Endodermal cell (in vitro differentiated cells): ENCODE measurements at regions not wholly inside any gene's neighbourhood (a gene's known extent, or its start where the extent isn't known, plus 50 kb on each side); places are given as distances from the start of the nearest gene placed in this dataset.
A peak's percentile ranks its signal among the peaks of the same experiment; 100 is the strongest.

Experiments
- DNase-seq: peaks from one replicate; pipeline ENCODE4 v3.0.0-alpha.2; 2017
- H3K27ac ChIP-seq: 2 replicates; pipeline ENCODE4 v1.5.1; 2013; ENCODE audit warnings: mild to moderate bottlenecking, low read depth, low read length, moderate library complexity
- H3K27me3 ChIP-seq: 2 replicates; pipeline ENCODE4 v1.6.1; 2013; ENCODE audit warnings: mild to moderate bottlenecking, low read length, moderate library complexity; ENCODE audit not compliant: insufficient read depth, control insufficient read depth, poor library complexity, severe bottlenecking
- H3K36me3 ChIP-seq: 2 replicates; pipeline ENCODE4 v1.7.0; 2013; ENCODE audit warnings: mild to moderate bottlenecking, low read length, moderate library complexity; ENCODE audit not compliant: control insufficient read depth, insufficient read depth
- H3K4me1 ChIP-seq: one replicate; pipeline ENCODE4 v1.7.0; 2013; ENCODE audit warnings: low read length; ENCODE audit not compliant: control insufficient read depth, insufficient read depth
- H3K4me3 ChIP-seq: 2 replicates; pipeline ENCODE4 v1.5.1; 2013; ENCODE audit warnings: mild to moderate bottlenecking, low read length, moderate library complexity
- H3K9ac ChIP-seq: 2 replicates; pipeline ENCODE4 v1.6.1; 2013; ENCODE audit warnings: mild to moderate bottlenecking, low read length, moderate library complexity; ENCODE audit not compliant: poor library complexity, severe bottlenecking; ENCODE audit errors: extremely low read depth
- H3K9me3 ChIP-seq: 2 replicates; pipeline ENCODE4 v1.6.1; 2013; ENCODE audit warnings: mild to moderate bottlenecking, low read length, moderate library complexity; ENCODE audit not compliant: control insufficient read depth
- H3K27ac Mint-ChIP-seq: 2 replicates; pipeline ENCODE4 v1.8.0; 2020; ENCODE audit warnings: mixed read lengths
- H3K27me3 Mint-ChIP-seq: 2 replicates; pipeline ENCODE4 v1.8.0; 2021; ENCODE audit warnings: mild to moderate bottlenecking, mixed read lengths; ENCODE audit not compliant: insufficient read depth
- H3K36me3 Mint-ChIP-seq: 2 replicates; pipeline ENCODE4 v1.8.0; 2020; ENCODE audit warnings: low read depth, mixed read lengths
- H3K4me1 Mint-ChIP-seq: 2 replicates; pipeline ENCODE4 v1.8.0; 2020; ENCODE audit warnings: mixed read lengths
- H3K4me3 Mint-ChIP-seq: 2 replicates; pipeline ENCODE4 v1.8.0; 2020; ENCODE audit warnings: mild to moderate bottlenecking, moderate library complexity, mixed read lengths
- H3K9me3 Mint-ChIP-seq: 2 replicates; pipeline ENCODE4 v1.8.0; 2020; ENCODE audit warnings: mild to moderate bottlenecking, mixed read lengths
- WGBS, 2 experiments: methylation state at CpG; one replicate each; pipeline versions ENCODE4 v1.1.5 to v1.1.7; 2013; ENCODE audit warnings: missing lambda C conversion rate in 2 of 2, mixed read lengths in 1 of 2; ENCODE audit not compliant: insufficient coverage in 1 of 2, insufficient read length in 1 of 2; 5-methylcytosine and 5-hydroxymethylcytosine counted together
- TF ChIP-seq, protein P1 (sequence below): fragments of 200-600 bp; sonication (generic); conservative IDR thresholded peaks from 2 replicates; pipeline ENCODE4 v1.5.0; 2021; ENCODE audit warnings: antibody characterized with exemption, mild to moderate bottlenecking

DNA sequence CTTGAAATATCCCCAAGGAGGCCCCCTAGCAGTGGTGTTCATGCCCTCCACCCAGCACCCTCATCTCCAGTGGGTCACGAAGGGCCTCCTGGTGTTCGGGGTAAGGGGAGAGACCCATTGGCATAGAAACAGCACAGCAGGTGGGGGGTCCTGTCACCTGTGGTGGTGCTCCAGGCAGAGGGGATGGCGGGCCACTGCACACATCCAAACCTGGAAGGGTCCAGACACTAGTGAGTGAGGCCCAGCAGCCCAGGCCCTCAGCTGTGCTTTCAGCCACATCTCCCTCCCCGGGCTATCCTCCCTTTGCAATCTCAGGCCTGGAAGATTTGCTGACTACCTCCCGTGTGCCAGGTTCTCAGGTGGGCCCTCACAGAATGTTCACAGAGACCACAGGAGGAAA, 59.4 kb upstream of the LYVE1 start:
- no peak overlapping the region for H3K27ac Mint-ChIP-seq
- H3K4me3 Mint-ChIP-seq, result no peak overlapping the region
- Histone ChIP-seq H3K36me3 (no peaks in the 10 kb centered on the region), H3K27ac (no peak overlapping the region), H3K4me1 (no peaks in the 10 kb centered on the region), H3K9ac (no peak overlapping the region), H3K9me3 (no peaks in the 10 kb centered on the region), H3K4me3 (no peak overlapping the region), H3K27me3 (no peaks in the 10 kb centered on the region)
- TF ChIP-seq, protein P1, sequence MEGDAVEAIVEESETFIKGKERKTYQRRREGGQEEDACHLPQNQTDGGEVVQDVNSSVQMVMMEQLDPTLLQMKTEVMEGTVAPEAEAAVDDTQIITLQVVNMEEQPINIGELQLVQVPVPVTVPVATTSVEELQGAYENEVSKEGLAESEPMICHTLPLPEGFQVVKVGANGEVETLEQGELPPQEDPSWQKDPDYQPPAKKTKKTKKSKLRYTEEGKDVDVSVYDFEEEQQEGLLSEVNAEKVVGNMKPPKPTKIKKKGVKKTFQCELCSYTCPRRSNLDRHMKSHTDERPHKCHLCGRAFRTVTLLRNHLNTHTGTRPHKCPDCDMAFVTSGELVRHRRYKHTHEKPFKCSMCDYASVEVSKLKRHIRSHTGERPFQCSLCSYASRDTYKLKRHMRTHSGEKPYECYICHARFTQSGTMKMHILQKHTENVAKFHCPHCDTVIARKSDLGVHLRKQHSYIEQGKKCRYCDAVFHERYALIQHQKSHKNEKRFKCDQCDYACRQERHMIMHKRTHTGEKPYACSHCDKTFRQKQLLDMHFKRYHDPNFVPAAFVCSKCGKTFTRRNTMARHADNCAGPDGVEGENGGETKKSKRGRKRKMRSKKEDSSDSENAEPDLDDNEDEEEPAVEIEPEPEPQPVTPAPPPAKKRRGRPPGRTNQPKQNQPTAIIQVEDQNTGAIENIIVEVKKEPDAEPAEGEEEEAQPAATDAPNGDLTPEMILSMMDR, result no peak
- peaks cover 5% of the 10 kb centered on the region for H3K4me1 Mint-ChIP-seq
- no peak for DNase-seq
- no peaks in the 10 kb centered on the region for H3K27me3 Mint-ChIP-seq
- 88 to 93% methylated on average over 5 of the region's 5 CpGs for WGBS, 2 experiments
- no peaks in the 10 kb centered on the region for H3K9me3 Mint-ChIP-seq
- no peaks in the 10 kb centered on the region for H3K36me3 Mint-ChIP-seq

DNA sequence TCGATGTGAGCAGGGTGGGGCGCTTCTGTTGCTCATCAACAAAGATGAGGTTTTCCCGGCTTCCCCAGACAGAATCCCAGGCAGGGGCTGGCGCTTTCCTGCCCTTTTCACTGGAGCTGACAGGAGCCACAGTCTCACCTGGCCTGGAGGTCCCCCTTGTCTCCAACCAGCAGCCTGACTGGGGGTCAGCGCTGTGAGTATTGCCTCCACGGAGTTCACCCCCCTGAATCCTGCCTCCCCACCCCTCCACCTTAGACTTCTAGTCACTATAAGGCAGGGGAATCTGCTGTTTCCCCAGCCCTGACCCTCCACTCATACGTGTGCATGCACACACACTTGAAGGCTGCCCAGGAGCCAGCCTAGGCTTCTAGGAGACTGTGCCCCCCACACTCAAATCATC, 58.8 kb upstream of the LYVE1 start:
- Histone ChIP-seq H3K9ac (no peak overlapping the region), H3K4me3 (no peak overlapping the region), H3K27me3 (no peaks in the 10 kb centered on the region), H3K36me3 (no peaks in the 10 kb centered on the region), H3K4me1 (no peaks in the 10 kb centered on the region), H3K9me3 (no peaks in the 10 kb centered on the region), H3K27ac (no peak overlapping the region)
- Mint-ChIP-seq H3K9me3 (no peaks in the 10 kb centered on the region), H3K36me3 (no peaks in the 10 kb centered on the region), H3K4me3 (no peak overlapping the region), H3K4me1 (peaks cover 5% of the 10 kb centered on the region), H3K27ac (no peak overlapping the region), H3K27me3 (no peaks in the 10 kb centered on the region)
- peak; percentile 30 for DNase-seq
- TF ChIP-seq, protein P1, result no peak
- WGBS, 2 experiments, result 92 to 94% methylated on average over 4 to 7 of the region's 7 CpGs

DNA sequence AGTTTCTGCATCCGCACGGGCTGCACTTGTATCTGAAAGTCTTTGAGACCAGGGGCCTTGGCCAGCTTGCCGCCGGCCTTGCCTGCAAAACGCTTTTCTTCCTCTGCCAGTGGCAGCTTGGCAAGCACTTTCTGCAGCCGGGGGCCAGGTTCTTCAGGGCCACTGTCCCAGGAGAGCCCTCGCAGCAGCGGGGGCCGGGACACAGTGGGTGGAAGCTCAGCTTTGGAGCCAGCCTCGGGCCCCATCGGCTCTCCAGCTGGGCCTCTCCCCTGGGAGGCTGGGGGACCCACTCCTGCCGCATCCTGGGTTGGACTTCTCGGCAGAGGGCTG, 57.5 kb upstream of the LYVE1 start:
- peak; percentile 42 for DNase-seq
- no peaks in the 10 kb centered on the region for H3K9me3 ChIP-seq
- no peak overlapping the region for H3K9ac ChIP-seq
- H3K4me3 ChIP-seq, result no peak overlapping the region
- no peaks in the 10 kb centered on the region for H3K27me3 ChIP-seq
- Mint-ChIP-seq H3K27me3 (no peaks in the 10 kb centered on the region), H3K9me3 (no peaks in the 10 kb centered on the region), H3K4me1 (peaks cover 5% of the 10 kb centered on the region), H3K36me3 (no peaks in the 10 kb centered on the region), H3K27ac (no peak overlapping the region), H3K4me3 (no peak overlapping the region)
- 91 to 100% methylated on average over 4 to 13 of the region's 13 CpGs for WGBS, 2 experiments
- H3K4me1 ChIP-seq, result no peaks in the 10 kb centered on the region
- H3K36me3 ChIP-seq, result no peaks in the 10 kb centered on the region
- H3K27ac ChIP-seq, result no peak overlapping the region
- TF ChIP-seq, protein P1, result no peak
